H7 (cell line): ENCODE measurements at regions not wholly inside any gene's neighbourhood (a gene's known extent, or its start where the extent isn't known, plus 50 kb on each side); places are given as distances from the start of the nearest gene placed in this dataset.

ENCODE experiments used
- DNase-seq: peaks from one replicate; pipeline ENCODE4 v3.0.0; 2012
- H3K27me3 ChIP-seq: 2 replicates; pipeline ENCODE4 v1.6.0; 2011; ENCODE audit warnings: mild to moderate bottlenecking, low read length; ENCODE audit not compliant: control insufficient read depth, insufficient read depth
- H3K36me3 ChIP-seq: replicated peaks from 2 replicates; pipeline ENCODE4 v1.5.1; 2011; ENCODE audit warnings: low read length; ENCODE audit not compliant: control insufficient read depth, insufficient read depth
- H3K4me3 ChIP-seq: 2 replicates; pipeline ENCODE4 v1.5.1; 2011; ENCODE audit warnings: low read depth, mild to moderate bottlenecking, control low read depth, low read length, moderate library complexity; ENCODE audit not compliant: insufficient read depth

GRCh38 chr12:94750864-94751263, 100.5 kb upstream of the TMCC3 start:
- DNase-seq: no peak
- H3K27me3 ChIP-seq: no peaks in the 10 kb centered on the region; the same call in 1 of the 2 replicates
- no peak overlapping the region for H3K4me3 ChIP-seq
- H3K36me3 ChIP-seq: no peaks in the 10 kb centered on the region

- Histone ChIP-seq H3K36me3 (no peaks in the 10 kb centered on the region), H3K4me3 (no peak overlapping the region), H3K27me3 (no peaks in the 10 kb centered on the region; the same call in 1 of the 2 replicates)
- no peak for DNase-seq
These were observed 99.5 kb upstream of the TMCC3 start for GRCh38 chr12:94749890-94750289.

- Histone ChIP-seq H3K4me3 (no peak overlapping the region), H3K36me3 (no peaks in the 10 kb centered on the region), H3K27me3 (no peaks in the 10 kb centered on the region; the same call in 1 of the 2 replicates)
- no peak for DNase-seq
These were observed 99.1 kb upstream of the TMCC3 start for GRCh38 chr12:94749455-94749854.

GRCh38 chr12:94748726-94749421, 98.5 kb upstream of the TMCC3 start:
- Histone ChIP-seq H3K27me3 (no peaks in the 10 kb centered on the region; the same call in 1 of the 2 replicates), H3K36me3 (no peaks in the 10 kb centered on the region), H3K4me3 (no peak overlapping the region)
- DNase-seq: no peak

- no peak for DNase-seq
- Histone ChIP-seq H3K4me3 (no peak overlapping the region), H3K36me3 (no peaks in the 10 kb centered on the region), H3K27me3 (no peaks in the 10 kb centered on the region; the same call in 1 of the 2 replicates)
These were observed 95.2 kb upstream of the TMCC3 start for GRCh38 chr12:94745562-94745961.

GRCh38 chr12:94743174-94743573, 92.8 kb upstream of the TMCC3 start:
- no peaks in the 10 kb centered on the region; the same call in 1 of the 2 replicates for H3K27me3 ChIP-seq
- no peaks in the 10 kb centered on the region for H3K36me3 ChIP-seq
- DNase-seq: no peak
- H3K4me3 ChIP-seq: no peak overlapping the region

GRCh38 chr12:94740601-94741362, 90.4 kb upstream of the TMCC3 start:
- H3K27me3 ChIP-seq: no peaks in the 10 kb centered on the region
- peak; percentile 59 for DNase-seq
- no peak overlapping the region for H3K4me3 ChIP-seq
- H3K36me3 ChIP-seq: no peaks in the 10 kb centered on the region

GRCh38 chr12:94736820-94737219, 86.5 kb upstream of the TMCC3 start:
- Histone ChIP-seq H3K4me3 (no peak overlapping the region), H3K27me3 (no peaks in the 10 kb centered on the region), H3K36me3 (no peaks in the 10 kb centered on the region)
- no peak for DNase-seq

- no peak for DNase-seq
- Histone ChIP-seq H3K4me3 (no peak overlapping the region), H3K36me3 (no peaks in the 10 kb centered on the region), H3K27me3 (no peaks in the 10 kb centered on the region)
These were observed 85.6 kb upstream of the TMCC3 start for GRCh38 chr12:94736004-94736403.

GRCh38 chr12:94733727-94734126, 83.4 kb upstream of the TMCC3 start:
- no peak for DNase-seq
- Histone ChIP-seq H3K36me3 (no peaks in the 10 kb centered on the region), H3K4me3 (no peak overlapping the region), H3K27me3 (no peaks in the 10 kb centered on the region)

GRCh38 chr12:94732367-94732990, 82.1 kb upstream of the TMCC3 start:
- Histone ChIP-seq H3K36me3 (no peaks in the 10 kb centered on the region), H3K4me3 (no peak overlapping the region), H3K27me3 (no peaks in the 10 kb centered on the region)
- no peak for DNase-seq

- H3K36me3 ChIP-seq: no peaks in the 10 kb centered on the region
- DNase-seq: no peak
- no peak overlapping the region for H3K4me3 ChIP-seq
- no peaks in the 10 kb centered on the region for H3K27me3 ChIP-seq
These were observed 81.5 kb upstream of the TMCC3 start for GRCh38 chr12:94731733-94732360.

- DNase-seq: no peak
- Histone ChIP-seq H3K36me3 (no peaks in the 10 kb centered on the region), H3K27me3 (no peaks in the 10 kb centered on the region), H3K4me3 (no peak overlapping the region)
These were observed 80.5 kb upstream of the TMCC3 start for GRCh38 chr12:94730847-94731246.

GRCh38 chr12:94726236-94726835, 76.0 kb upstream of the TMCC3 start:
- DNase-seq: no peak
- H3K36me3 ChIP-seq: no peaks in the 10 kb centered on the region

More at GRCh38 chr12:94726236-94726835, 76.0 kb upstream of the TMCC3 start:
- Histone ChIP-seq H3K27me3 (no peaks in the 10 kb centered on the region), H3K4me3 (no peak overlapping the region)
